Vagina (tissue), 2 donors: ENCODE measurements at regions not wholly inside any gene's neighbourhood (a gene's known extent, or its start where the extent isn't known, plus 50 kb on each side); places are given as distances from the start of the nearest gene placed in this dataset.

Experiments
- DNase-seq, 2 donors: peaks; one replicate each; pipeline ENCODE4 v3.0.0-alpha.2; 2017; ENCODE audit errors: extremely low spot score in 2 of 2
- H3K27ac ChIP-seq: fragments of 200-600 bp; sonication (generic); one replicate; pipeline ENCODE4 v1.5.1; 2019
- H3K27me3 ChIP-seq: fragments of 200-600 bp; sonication (generic); one replicate; pipeline ENCODE4 v1.5.1; 2019
- H3K36me3 ChIP-seq, 2 donors: fragments of 200-600 bp; sonication (generic); one replicate each; pipeline ENCODE4 v1.5.1; 2017 to 2019
- H3K4me1 ChIP-seq: fragments of 200-600 bp; sonication (generic); one replicate; pipeline ENCODE4 v1.5.1; 2019
- H3K4me3 ChIP-seq, 2 donors: fragments of 200-600 bp; sonication (generic); 1 replicate in 1 of 2; 2 replicates in 1 of 2; pipeline ENCODE4 v1.5.1; 2016 to 2019
- H3K9me3 ChIP-seq: fragments of 200-600 bp; sonication (generic); one replicate; pipeline ENCODE4 v1.5.1; 2019
- CTCF ChIP-seq, 3 experiments: fragments of 450-650 bp in 2 of 3; fragments of 200-600 bp in 1 of 3; sonication (generic) in 1 of 3; IDR thresholded peaks; one replicate each; pipeline ENCODE4 v1.5.1; 2017 to 2019; ENCODE audit warnings: antibody characterized with exemption in 3 of 3, mild to moderate bottlenecking in 2 of 3, moderate library complexity in 2 of 3
- POLR2A ChIP-seq, 2 donors: fragments of 450-650 bp; IDR thresholded peaks; one replicate each; pipeline ENCODE4 v1.6.1; 2017; ENCODE audit warnings: antibody characterized with exemption in 2 of 2, mild to moderate bottlenecking in 2 of 2, moderate library complexity in 2 of 2
- POLR2AphosphoS5 ChIP-seq, 2 donors: sonication (generic); formaldehyde crosslinking; IDR thresholded peaks; one replicate each; pipeline ENCODE4 v1.9.0; 2017; ENCODE audit warnings: antibody characterized with exemption in 2 of 2, mild to moderate bottlenecking in 2 of 2, low read depth in 1 of 2; ENCODE audit not compliant: insufficient read depth in 1 of 2
- intact Hi-C: fragments of 100-400 bp; cut with DNase I; formaldehyde crosslinking; loops from one replicate; pipeline ENCODE4 v1.15.1; 2023

- intact Hi-C loops: no loop called here
These were observed 145.1 kb downstream of the ADRA2A start for GRCh38 chr10:111221682-111222480.

GRCh38 chr10:111222961-111223360, 146.1 kb downstream of the ADRA2A start:
- no peaks in the 10 kb centered on the region for H3K9me3 ChIP-seq
- no peaks in the 10 kb centered on the region for H3K36me3 ChIP-seq
- no peak for DNase-seq
- no peak overlapping the region for H3K27ac ChIP-seq
- no peaks in the 10 kb centered on the region for H3K27me3 ChIP-seq
- intact Hi-C loops: no loop called here
- no peaks in the 10 kb centered on the region for H3K4me1 ChIP-seq
- TF ChIP-seq POLR2AphosphoS5 (IDR thresholded peaks at IDR 0.05; ENCODE audit: insufficient read depth in 1 of 2, low read depth in 1 of 2): no peak
- TF ChIP-seq CTCF (IDR thresholded peaks at IDR 0.05): no peak
- no peak for TF ChIP-seq POLR2A (IDR thresholded peaks at IDR 0.05)
- H3K4me3 ChIP-seq: no peak overlapping the region

More at GRCh38 chr10:111221682-111222480, 145.1 kb downstream of the ADRA2A start:
- no peaks in the 10 kb centered on the region for H3K4me1 ChIP-seq
- no peak for TF ChIP-seq CTCF (IDR thresholded peaks at IDR 0.05)
- TF ChIP-seq POLR2AphosphoS5 (IDR thresholded peaks at IDR 0.05; ENCODE audit: insufficient read depth in 1 of 2, low read depth in 1 of 2): no peak
- no peak for TF ChIP-seq POLR2A (IDR thresholded peaks at IDR 0.05)
- H3K36me3 ChIP-seq: no peaks in the 10 kb centered on the region
- no peak overlapping the region for H3K27ac ChIP-seq
- H3K27me3 ChIP-seq: no peaks in the 10 kb centered on the region
- no peak for DNase-seq
- H3K4me3 ChIP-seq: no peak overlapping the region
- H3K9me3 ChIP-seq: no peaks in the 10 kb centered on the region

- no peak overlapping the region for H3K4me3 ChIP-seq
- TF ChIP-seq POLR2AphosphoS5 (IDR thresholded peaks at IDR 0.05; ENCODE audit: insufficient read depth in 1 of 2, low read depth in 1 of 2) (no peak), CTCF (IDR thresholded peaks at IDR 0.05) (no peak), POLR2A (IDR thresholded peaks at IDR 0.05) (no peak)
- intact Hi-C loops: no loop called here
- H3K4me1 ChIP-seq: no peaks in the 10 kb centered on the region
- H3K36me3 ChIP-seq: no peaks in the 10 kb centered on the region
- H3K27ac ChIP-seq: no peak overlapping the region
- no peaks in the 10 kb centered on the region for H3K9me3 ChIP-seq
- H3K27me3 ChIP-seq: no peaks in the 10 kb centered on the region
- no peak for DNase-seq
These were observed 154.9 kb downstream of the ADRA2A start for GRCh38 chr10:111231779-111232178.

DNA sequence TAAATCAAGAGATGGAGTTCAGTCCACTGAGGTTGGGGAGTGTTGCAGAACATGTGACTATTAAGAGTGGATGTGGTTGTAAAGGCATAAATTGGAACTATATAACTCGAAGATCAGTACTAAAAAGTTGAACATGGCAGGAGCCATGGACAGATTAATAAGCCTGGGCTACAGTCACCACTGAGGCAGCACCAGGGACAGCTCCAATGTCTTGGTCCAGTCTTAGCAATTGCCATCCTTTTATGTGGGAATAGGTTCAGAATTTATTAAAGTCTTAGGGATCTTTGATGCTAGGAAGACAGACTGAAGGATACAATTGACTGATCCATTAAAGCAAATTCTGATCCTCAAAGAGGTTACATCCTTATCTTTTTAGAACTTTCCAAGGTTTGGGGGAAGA, 156.6 kb downstream of the ADRA2A start:
- intact Hi-C loops: no loop called here
- TF ChIP-seq CTCF (IDR thresholded peaks at IDR 0.05) (no peak), POLR2AphosphoS5 (IDR thresholded peaks at IDR 0.05; ENCODE audit: insufficient read depth in 1 of 2, low read depth in 1 of 2) (no peak)
- Histone ChIP-seq H3K4me3 (no peak overlapping the region), H3K9me3 (no peaks in the 10 kb centered on the region), H3K36me3 (no peaks in the 10 kb centered on the region), H3K27ac (no peak overlapping the region), H3K27me3 (no peaks in the 10 kb centered on the region), H3K4me1 (no peaks in the 10 kb centered on the region)
- DNase-seq: no peak

DNA sequence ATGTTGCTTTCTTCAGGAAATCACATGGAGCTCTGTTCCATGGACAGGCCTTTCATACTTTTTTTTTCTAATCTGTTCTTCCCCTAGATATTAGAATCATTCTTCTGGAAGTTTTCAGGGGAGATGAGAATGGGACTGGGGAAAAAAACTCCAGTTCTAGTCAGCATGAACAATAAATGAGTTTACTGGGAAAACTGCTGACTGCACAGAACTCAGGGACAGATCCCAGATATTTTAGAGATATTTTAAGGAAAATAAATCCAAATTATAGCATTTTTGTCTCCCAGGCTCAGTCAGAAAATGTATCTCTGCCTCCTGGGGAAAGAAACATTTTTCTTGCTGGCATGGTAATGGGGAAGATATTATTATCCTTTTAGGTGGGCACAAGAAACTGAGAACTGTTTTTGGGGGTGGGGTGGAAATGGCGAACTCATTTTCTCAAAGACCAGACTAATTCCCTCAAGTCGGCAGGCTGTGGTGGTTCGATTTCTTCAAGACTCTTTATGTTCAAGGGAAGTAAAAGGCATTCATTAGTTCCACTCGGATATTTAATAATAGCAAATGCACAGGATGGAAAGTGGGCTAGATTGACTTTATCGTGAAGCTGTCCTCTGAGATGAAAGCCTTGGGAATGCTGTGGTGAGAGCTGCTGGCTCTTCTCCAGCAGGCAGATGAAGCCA, 157.5 kb downstream of the ADRA2A start:
- DNase-seq: no peak
- TF ChIP-seq POLR2A (IDR thresholded peaks at IDR 0.05): no peak

More for the DNA sequence above, 157.5 kb downstream of the ADRA2A start:
- no peaks in the 10 kb centered on the region for H3K9me3 ChIP-seq
- no peak overlapping the region for H3K4me3 ChIP-seq
- no peak overlapping the region for H3K27ac ChIP-seq
- no peaks in the 10 kb centered on the region for H3K27me3 ChIP-seq
- H3K36me3 ChIP-seq: no peaks in the 10 kb centered on the region
- intact Hi-C loops: no loop called here
- H3K4me1 ChIP-seq: no peaks in the 10 kb centered on the region
